Skeletal muscle tissue (tissue), 3 donors: ENCODE measurements at regions not wholly inside any gene's neighbourhood (a gene's known extent, or its start where the extent isn't known, plus 50 kb on each side); places are given as distances from the start of the nearest gene placed in this dataset.
A peak's percentile ranks its signal among the peaks of the same experiment; 100 is the strongest.

Experiments
- H3K27ac ChIP-seq: one replicate; pipeline ENCODE4 v1.7.0; 2013; ENCODE audit warnings: mild to moderate bottlenecking, low read depth, low read length, inconsistent platforms
- H3K27me3 ChIP-seq, 3 donors: one replicate each; pipeline ENCODE4 v1.7.0; 2013; ENCODE audit warnings: low read length in 3 of 3; ENCODE audit not compliant: control insufficient read depth in 3 of 3, insufficient read depth in 3 of 3
- H3K36me3 ChIP-seq, 3 donors: one replicate each; pipeline ENCODE4 v1.7.0; 2013; ENCODE audit warnings: low read length in 3 of 3; ENCODE audit not compliant: control insufficient read depth in 3 of 3, insufficient read depth in 3 of 3
- H3K4me1 ChIP-seq, 3 donors: one replicate each; pipeline ENCODE4 v1.7.0; 2013; ENCODE audit warnings: low read length in 3 of 3, mild to moderate bottlenecking in 3 of 3; ENCODE audit not compliant: control insufficient read depth in 3 of 3, insufficient read depth in 3 of 3
- H3K4me3 ChIP-seq, 3 donors: one replicate each; pipeline ENCODE4 v1.7.0; 2013; ENCODE audit warnings: low read length in 3 of 3
- H3K9ac ChIP-seq, 3 donors: one replicate each; pipeline ENCODE4 v1.7.0; 2013; ENCODE audit warnings: low read length in 3 of 3, mild to moderate bottlenecking in 3 of 3, moderate library complexity in 2 of 3, low read depth in 1 of 3
- H3K9me3 ChIP-seq, 3 donors: one replicate each; pipeline ENCODE4 v1.7.0; 2013; ENCODE audit warnings: low read length in 3 of 3; ENCODE audit not compliant: control insufficient read depth in 3 of 3
- donor health status: Osteomylitis.

DNA sequence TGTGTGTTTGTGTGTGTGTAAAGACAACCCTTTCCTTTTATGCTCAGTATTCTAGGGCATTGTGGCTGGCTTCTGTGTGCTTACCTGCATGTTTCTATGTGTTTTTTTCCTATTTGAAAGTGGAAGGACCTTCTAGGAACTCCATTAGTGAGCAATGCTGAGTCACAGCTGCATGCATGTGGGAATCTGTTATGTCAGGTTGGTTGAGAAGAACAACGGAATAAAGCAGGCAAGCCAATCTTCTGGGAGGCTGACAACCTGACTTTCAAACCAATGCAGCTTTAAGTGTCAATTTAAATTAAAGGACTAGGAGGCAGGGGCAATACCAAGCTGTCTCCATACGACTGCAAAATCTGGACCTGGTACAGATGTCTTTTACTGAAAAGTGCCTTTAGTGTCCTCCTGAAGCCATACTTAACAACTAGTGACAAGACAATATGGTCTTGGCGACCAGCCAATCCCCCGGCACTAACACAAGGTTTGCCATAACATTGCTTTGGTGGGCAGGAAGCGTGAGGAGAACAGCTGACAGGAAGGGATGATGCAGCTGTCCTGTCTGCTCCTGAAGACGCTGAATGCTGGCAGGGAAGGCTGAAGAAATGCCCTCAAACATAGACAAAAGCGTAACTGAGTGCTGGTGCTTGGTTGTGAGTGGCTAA lies 514.7 kb upstream of the CDH7 start:
- Histone ChIP-seq H3K9me3 (no peaks in the 10 kb centered on the region), H3K27me3 (no peaks in the 10 kb centered on the region), H3K4me1 (no peaks in the 10 kb centered on the region), H3K4me3 (peak overlapping the region in 1 of 3 donors; percentile 29), H3K9ac (no peak overlapping the region), H3K36me3 (no peaks in the 10 kb centered on the region), H3K27ac (no peak overlapping the region)

DNA sequence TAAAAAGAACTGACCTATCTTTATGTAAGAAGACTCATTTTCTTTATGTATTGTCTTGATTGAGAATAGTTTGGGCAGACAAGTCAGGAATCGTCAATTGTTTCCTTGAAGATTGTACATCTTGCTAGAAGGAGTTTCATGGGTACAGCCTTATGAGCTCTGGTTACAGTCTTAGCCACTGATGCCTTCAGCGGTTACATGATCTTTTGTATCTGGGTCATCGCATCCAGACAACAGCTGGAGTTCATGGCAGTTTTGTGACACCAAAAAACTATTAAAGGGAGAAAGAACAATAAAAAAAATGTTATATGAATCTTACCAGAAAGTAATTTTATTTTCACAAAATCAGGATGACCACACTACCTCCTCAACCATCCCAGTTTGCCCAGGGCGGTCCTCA lies 520.5 kb upstream of the CDH7 start:
- Histone ChIP-seq H3K36me3 (no peaks in the 10 kb centered on the region), H3K27me3 (no peaks in the 10 kb centered on the region), H3K4me3 (no peak overlapping the region)

DNA sequence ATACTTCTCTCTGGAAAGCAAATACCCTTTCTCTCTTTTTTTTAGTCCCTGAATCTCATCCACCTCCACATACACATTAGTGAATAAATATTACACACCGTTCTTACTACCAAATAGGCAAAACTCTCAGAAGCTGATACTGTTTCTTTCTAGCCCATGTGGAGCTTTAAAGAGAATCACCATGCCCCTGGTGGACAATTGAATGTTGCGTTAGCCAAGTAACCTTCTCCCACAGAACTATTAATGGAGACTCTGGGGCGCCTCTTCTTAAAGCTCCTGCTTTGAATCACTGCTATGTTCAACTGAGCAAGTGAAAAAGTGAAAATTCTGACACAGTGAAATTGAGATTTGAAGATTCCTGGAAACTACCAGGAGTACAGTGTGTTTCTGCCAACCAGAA lies 522.8 kb upstream of the CDH7 start:
- H3K27ac ChIP-seq = no peak overlapping the region
- H3K9ac ChIP-seq = no peak overlapping the region
- H3K9me3 ChIP-seq = no peaks in the 10 kb centered on the region
- no peaks in the 10 kb centered on the region for H3K27me3 ChIP-seq
- H3K4me3 ChIP-seq = no peak overlapping the region
- H3K36me3 ChIP-seq = no peaks in the 10 kb centered on the region
- no peaks in the 10 kb centered on the region for H3K4me1 ChIP-seq

More for the DNA sequence above, 520.5 kb upstream of the CDH7 start:
- no peak overlapping the region for H3K27ac ChIP-seq
- no peaks in the 10 kb centered on the region for H3K9me3 ChIP-seq
- H3K9ac ChIP-seq = no peak overlapping the region
- no peaks in the 10 kb centered on the region for H3K4me1 ChIP-seq

DNA sequence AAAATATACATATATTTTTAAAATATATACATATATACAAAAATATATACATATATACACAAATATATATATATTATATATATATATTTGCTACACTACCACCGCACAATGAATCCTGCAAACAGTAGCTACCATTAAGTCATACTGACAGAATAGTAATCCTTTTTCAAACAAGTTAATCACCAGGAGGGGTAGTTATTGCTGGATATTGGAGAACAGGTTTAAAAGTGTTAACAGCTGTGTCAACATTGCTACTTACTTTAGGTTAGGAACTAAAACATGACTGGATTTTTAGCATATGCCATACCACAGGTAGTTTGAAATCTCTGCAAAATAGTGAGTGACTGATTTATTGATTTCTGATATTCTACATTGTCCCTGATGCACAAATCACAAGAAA lies 529.1 kb upstream of the CDH7 start:
- Histone ChIP-seq H3K27me3 (no peaks in the 10 kb centered on the region), H3K9me3 (no peaks in the 10 kb centered on the region), H3K36me3 (no peaks in the 10 kb centered on the region), H3K27ac (no peak overlapping the region), H3K4me3 (no peak overlapping the region), H3K9ac (no peak overlapping the region), H3K4me1 (no peaks in the 10 kb centered on the region)

DNA sequence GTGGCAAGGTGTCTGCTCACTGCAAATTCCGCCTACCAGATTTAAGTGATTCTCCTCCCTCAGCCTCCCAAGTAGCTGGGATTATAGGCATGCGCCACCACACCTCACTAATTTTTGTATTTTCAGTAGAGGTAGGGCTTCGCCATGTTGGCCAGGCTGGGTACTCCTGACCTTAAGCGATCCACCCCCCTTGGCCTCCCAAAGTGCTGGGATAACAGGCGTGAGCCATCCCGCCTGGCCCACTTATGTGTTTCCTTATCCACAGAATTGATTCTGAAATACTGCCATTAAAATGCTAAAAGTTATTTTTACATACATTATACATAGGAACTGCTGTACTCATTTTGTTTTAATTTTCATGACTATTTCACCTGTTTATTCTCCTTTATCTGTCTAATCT lies 529.7 kb upstream of the CDH7 start:
- Histone ChIP-seq H3K9ac (no peak overlapping the region), H3K27ac (no peak overlapping the region), H3K36me3 (no peaks in the 10 kb centered on the region), H3K4me3 (no peak overlapping the region), H3K4me1 (no peaks in the 10 kb centered on the region), H3K9me3 (no peaks in the 10 kb centered on the region), H3K27me3 (no peaks in the 10 kb centered on the region)

DNA sequence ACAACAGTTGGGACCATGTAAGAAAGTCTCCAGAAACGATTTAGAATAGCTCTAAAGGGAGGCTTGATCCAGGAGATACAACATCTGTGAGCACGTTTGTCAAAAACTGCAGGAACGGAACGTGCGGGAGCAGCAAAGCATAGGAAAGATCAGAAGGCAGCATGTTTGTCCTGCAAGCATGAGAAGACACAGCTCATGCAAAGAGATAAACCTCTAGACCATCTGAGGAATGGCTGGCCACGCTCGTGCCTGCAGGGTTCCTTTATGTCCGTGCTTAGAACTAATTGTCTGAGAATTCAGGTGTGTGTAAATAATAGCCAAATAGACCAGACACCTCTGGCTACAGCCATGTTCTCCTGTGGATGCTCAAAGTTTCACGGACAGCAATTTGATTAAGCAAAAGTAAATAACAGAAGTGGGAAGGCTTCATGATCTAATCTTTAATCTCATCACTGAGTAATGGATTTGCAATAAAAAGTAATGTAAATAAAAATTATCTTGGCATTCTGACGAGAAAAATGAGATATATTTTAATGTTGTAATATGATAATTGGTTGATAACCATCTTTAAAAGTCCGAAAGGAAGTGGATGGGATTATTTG lies 534.8 kb upstream of the CDH7 start:
- Histone ChIP-seq H3K4me3 (no peak overlapping the region), H3K9me3 (no peaks in the 10 kb centered on the region), H3K36me3 (no peaks in the 10 kb centered on the region), H3K4me1 (no peaks in the 10 kb centered on the region), H3K27ac (no peak overlapping the region), H3K9ac (no peak overlapping the region), H3K27me3 (no peaks in the 10 kb centered on the region)

DNA sequence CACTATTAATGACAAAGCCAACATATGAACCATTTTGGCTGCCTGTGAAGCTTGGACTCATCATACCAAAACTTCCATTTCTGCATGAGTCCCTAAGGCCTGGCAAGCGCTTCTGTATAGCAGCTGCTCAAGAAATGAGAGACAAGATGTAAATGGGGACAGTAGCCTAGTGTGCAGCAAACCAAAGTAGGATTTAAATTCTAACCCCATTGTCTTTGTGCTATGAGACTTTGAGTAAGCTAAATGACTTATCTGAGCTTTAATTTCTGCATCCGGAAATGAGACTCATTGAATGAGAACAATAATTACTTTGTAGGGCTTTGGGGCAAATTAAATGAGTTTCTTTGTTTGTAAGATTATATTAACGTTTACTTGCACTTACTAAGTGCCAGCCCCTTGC lies 536.4 kb upstream of the CDH7 start:
- Histone ChIP-seq H3K9me3 (no peaks in the 10 kb centered on the region), H3K27me3 (no peaks in the 10 kb centered on the region), H3K4me3 (no peak overlapping the region), H3K9ac (no peak overlapping the region), H3K27ac (no peak overlapping the region), H3K4me1 (no peaks in the 10 kb centered on the region), H3K36me3 (no peaks in the 10 kb centered on the region)

DNA sequence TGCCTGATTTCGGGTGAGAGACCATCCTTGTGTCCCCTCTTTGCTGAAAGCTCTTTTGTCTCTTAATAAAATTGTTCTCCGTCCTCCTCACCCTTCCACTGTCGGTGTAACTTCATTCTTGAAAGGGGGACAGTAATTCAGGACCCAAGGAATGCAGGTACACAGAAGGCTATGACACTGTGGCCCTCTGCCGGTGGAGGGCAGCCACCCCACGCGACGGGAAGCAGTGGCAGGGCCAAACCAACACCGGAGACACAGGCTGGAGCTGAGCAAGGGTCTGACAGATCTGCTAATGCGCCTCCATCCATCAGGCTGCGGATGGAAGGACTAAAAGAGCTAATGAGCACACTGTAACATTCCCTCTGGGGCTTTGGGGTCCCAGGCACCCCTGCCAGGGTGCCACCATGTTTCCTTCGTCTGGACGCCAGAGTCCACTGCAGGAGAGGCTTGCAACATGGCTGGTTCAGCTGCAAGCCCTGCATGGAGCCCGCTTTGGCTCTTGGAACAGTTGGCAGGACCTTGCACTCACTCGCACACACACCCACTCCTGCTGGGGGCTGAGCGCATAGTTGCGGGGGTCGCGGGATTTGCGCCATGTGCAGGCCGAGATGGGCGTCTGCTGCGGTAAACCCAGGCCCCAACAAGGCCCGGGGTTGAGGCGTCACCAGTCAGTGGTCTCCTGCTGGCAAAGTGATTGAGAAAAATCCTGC lies 544.1 kb upstream of the CDH7 start:
- no peak overlapping the region for H3K27ac ChIP-seq
- H3K4me3 ChIP-seq = no peak overlapping the region
- no peak overlapping the region for H3K9ac ChIP-seq
- H3K9me3 ChIP-seq = no peaks in the 10 kb centered on the region
- H3K36me3 ChIP-seq = no peaks in the 10 kb centered on the region
- no peaks in the 10 kb centered on the region for H3K27me3 ChIP-seq
- H3K4me1 ChIP-seq = no peaks in the 10 kb centered on the region

DNA sequence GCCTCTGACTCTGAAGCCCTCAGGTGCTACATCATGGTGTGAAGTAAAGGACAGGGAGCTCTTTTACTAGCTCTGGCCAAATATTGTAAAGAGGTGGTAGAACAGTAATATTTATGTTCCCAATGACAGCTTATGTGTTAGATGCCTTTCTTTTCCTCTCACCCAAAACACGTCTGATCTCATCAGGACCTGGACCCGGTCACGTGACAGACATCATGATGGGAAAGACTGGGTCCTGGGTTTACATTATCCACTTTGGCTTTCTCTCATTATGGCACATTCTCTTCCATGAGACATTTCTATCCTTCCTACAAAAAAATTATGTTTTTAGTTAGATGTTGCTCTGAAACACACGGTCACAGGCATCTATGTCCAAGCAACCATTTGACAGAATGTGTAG lies 548.7 kb upstream of the CDH7 start:
- Histone ChIP-seq H3K4me1 (no peaks in the 10 kb centered on the region), H3K9me3 (no peaks in the 10 kb centered on the region), H3K27me3 (no peaks in the 10 kb centered on the region), H3K4me3 (no peak overlapping the region), H3K27ac (no peak overlapping the region), H3K36me3 (no peaks in the 10 kb centered on the region), H3K9ac (no peak overlapping the region)

DNA sequence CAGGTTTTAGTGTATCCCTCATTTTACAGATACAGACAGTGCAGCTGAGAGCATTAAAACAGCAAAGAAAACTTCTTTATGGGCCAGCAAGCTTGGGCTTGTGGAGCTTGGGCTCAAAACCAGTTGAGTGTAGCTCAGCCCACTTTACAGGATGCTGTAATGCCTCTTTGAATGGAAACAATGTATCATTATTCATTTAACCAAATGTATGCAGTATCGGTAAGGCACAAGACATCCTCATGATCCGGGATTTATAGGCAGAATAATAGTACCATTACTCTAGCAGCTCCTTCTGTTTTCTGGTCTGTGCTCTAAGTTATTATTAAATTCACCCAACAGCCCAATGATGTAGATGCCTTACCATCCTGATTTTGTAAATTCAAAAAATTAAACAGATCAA lies 575.1 kb upstream of the CDH7 start:
- Histone ChIP-seq H3K4me3 (no peak overlapping the region), H3K9me3 (no peaks in the 10 kb centered on the region), H3K27me3 (no peaks in the 10 kb centered on the region), H3K36me3 (no peaks in the 10 kb centered on the region), H3K4me1 (no peaks in the 10 kb centered on the region), H3K27ac (no peak overlapping the region), H3K9ac (no peak overlapping the region)
